Prostate gland (tissue), 2 donors: ENCODE measurements at regions not wholly inside any gene's neighbourhood (a gene's known extent, or its start where the extent isn't known, plus 50 kb on each side); places are given as distances from the start of the nearest gene placed in this dataset.

Experiments
- POLR2A ChIP-seq: fragments of 450-650 bp; IDR thresholded peaks from one replicate; pipeline ENCODE4 v1.6.1; 2016; ENCODE audit warnings: antibody characterized with exemption, mild to moderate bottlenecking
- POLR2AphosphoS5 ChIP-seq: sonication (generic); formaldehyde crosslinking; IDR thresholded peaks from one replicate; pipeline ENCODE4 v1.6.1; 2017; ENCODE audit warnings: antibody characterized with exemption
- TF ChIP-seq, protein P1 (sequence below), 4 experiments: fragments of 200-600 bp in 2 of 4; fragments of 450-650 bp in 2 of 4; sonication (generic) in 2 of 4; IDR thresholded peaks; 1 replicate in 3 of 4; 2 replicates in 1 of 4; pipeline ENCODE4 v1.5.1; 2016 to 2019; ENCODE audit warnings: antibody characterized with exemption in 4 of 4, mild to moderate bottlenecking in 2 of 4, moderate library complexity in 2 of 4

DNA sequence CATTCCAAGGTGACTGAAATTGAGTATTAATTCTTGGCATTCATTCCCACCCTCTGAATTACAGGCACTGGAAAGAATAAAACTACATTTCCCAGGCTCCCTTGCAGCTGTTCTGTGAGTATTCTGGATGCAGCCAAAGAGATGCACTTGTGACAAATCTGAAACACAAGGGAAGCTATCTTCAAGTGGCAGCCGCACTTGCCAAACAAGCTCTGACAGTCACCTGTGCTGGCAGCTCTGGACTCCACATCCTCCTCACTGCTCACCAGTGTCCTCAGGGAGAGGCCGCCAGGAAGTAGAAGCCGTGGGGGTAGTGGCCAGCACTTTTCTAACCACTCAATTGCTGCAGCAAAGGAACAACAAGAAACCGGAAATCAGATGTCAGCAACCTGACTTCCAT is 275.0 kb downstream of the NR2F1-AS1 start:
- TF ChIP-seq POLR2A (no peak), POLR2AphosphoS5 (no peak)
- TF ChIP-seq, protein P1, sequence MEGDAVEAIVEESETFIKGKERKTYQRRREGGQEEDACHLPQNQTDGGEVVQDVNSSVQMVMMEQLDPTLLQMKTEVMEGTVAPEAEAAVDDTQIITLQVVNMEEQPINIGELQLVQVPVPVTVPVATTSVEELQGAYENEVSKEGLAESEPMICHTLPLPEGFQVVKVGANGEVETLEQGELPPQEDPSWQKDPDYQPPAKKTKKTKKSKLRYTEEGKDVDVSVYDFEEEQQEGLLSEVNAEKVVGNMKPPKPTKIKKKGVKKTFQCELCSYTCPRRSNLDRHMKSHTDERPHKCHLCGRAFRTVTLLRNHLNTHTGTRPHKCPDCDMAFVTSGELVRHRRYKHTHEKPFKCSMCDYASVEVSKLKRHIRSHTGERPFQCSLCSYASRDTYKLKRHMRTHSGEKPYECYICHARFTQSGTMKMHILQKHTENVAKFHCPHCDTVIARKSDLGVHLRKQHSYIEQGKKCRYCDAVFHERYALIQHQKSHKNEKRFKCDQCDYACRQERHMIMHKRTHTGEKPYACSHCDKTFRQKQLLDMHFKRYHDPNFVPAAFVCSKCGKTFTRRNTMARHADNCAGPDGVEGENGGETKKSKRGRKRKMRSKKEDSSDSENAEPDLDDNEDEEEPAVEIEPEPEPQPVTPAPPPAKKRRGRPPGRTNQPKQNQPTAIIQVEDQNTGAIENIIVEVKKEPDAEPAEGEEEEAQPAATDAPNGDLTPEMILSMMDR (IDR thresholded peaks at IDR 0.05) = no peak
